ENCODE measurements at regions not wholly inside any gene's neighbourhood (a gene's known extent, or its start where the extent isn't known, plus 50 kb on each side); places are given as distances from the start of the nearest gene placed in this dataset.
"Not testable (repeated sequence)": the region's sequence is repeated elsewhere in the genome, so short reads cannot be mapped to it uniquely, and the experiment has no call there.

- POLR2A ChIA-PET (ENCODE audit: unreplicated experiment) = no interaction called here
- no peaks in the 10 kb centered on the region for H3K36me3 ChIP-seq (ENCODE audit: low read depth, low read length)
- peaks cover 11% of the 10 kb centered on the region for H3K27me3 ChIP-seq (ENCODE audit: low read length)
- H3K4me1 ChIP-seq (ENCODE audit: insufficient read depth, low read length) = no peaks in the 10 kb centered on the region
- intact Hi-C loops (cut with micrococcal nuclease) = no loop called here
- ATAC-seq = no peak
- H3K4me2 ChIP-seq (ENCODE audit: low read length) = no peak overlapping the region
- H3K9ac ChIP-seq (ENCODE audit: low read length) = no peak overlapping the region
- H3K9me2 ChIP-seq (replicated peaks; ENCODE audit: low read length) = no peaks in the 10 kb centered on the region
- H3K4me3 ChIP-seq (ENCODE audit: low read length) = no peak overlapping the region
- CTCF ChIA-PET = interaction anchor here (0.6 kb wide), 1 partner anchor 57 kb away, joined by 4 read pairs; no protein-coding TSS in a partner anchor
- H3K27ac ChIP-seq (ENCODE audit: low read length) = no peak overlapping the region
- TF ChIP-seq EZH2 (IDR thresholded peaks at IDR 0.05; ENCODE audit: low read length, unreplicated experiment) (no peak), CTCF (conservative IDR thresholded peaks at IDR 0.05; ENCODE audit: low read depth, low read length) (no peak), EZH2phosphoT487 (IDR thresholded peaks at IDR 0.05; ENCODE audit: borderline replicate concordance, low read length) (no peak)
- no peak for DNase-seq
- no peaks in the 10 kb centered on the region for H4K20me1 ChIP-seq (ENCODE audit: low read length)
- no peak overlapping the region for H2AFZ ChIP-seq (ENCODE audit: low read length)
- no peaks in the 10 kb centered on the region for H3K9me3 ChIP-seq (ENCODE audit: low read length)
- no peaks in the 10 kb centered on the region for H3F3A ChIP-seq (ENCODE audit: low read length, unreplicated experiment)
- BruUV-seq (replicated peaks) = no TSS peak
- H3K79me2 ChIP-seq (ENCODE audit: low read length) = no peaks in the 10 kb centered on the region
Observed at GRCh38 chr5:60436518-60436917, 263.4 kb downstream of the DEPDC1B start.

GRCh38 chr5:60435808-60436207 is 264.2 kb downstream of the DEPDC1B start:
- no peak for DNase-seq
- no peaks in the 10 kb centered on the region for H4K20me1 ChIP-seq (ENCODE audit: low read length)

GRCh38 chr5:60426189-60426588 is 273.8 kb downstream of the DEPDC1B start:
- CTCF ChIA-PET; H4K20me1 ChIP-seq (ENCODE audit: low read length); DNase-seq; H3K4me2 ChIP-seq (ENCODE audit: low read length); BruUV-seq (replicated peaks); H3K9me3 ChIP-seq (ENCODE audit: low read length); ATAC-seq; intact Hi-C loops (cut with micrococcal nuclease); H3K9ac ChIP-seq (ENCODE audit: low read length); H3F3A ChIP-seq (ENCODE audit: low read length, unreplicated experiment); H3K27ac ChIP-seq (ENCODE audit: low read length); H3K27me3 ChIP-seq (ENCODE audit: low read length); POLR2A ChIA-PET (ENCODE audit: unreplicated experiment); H2AFZ ChIP-seq (ENCODE audit: low read length); H3K79me2 ChIP-seq (ENCODE audit: low read length); H3K4me3 ChIP-seq (ENCODE audit: low read length); H3K9me2 ChIP-seq (replicated peaks; ENCODE audit: low read length); H3K4me1 ChIP-seq (ENCODE audit: insufficient read depth, low read length); H3K36me3 ChIP-seq (ENCODE audit: low read depth, low read length): not testable (repeated sequence)

More at GRCh38 chr5:60435808-60436207, 264.2 kb downstream of the DEPDC1B start:
- Histone ChIP-seq H3F3A (ENCODE audit: low read length, unreplicated experiment) (no peaks in the 10 kb centered on the region), H3K4me2 (ENCODE audit: low read length) (no peak overlapping the region), H3K27me3 (ENCODE audit: low read length) (peaks cover 11% of the 10 kb centered on the region), H3K9me3 (ENCODE audit: low read length) (no peaks in the 10 kb centered on the region), H3K79me2 (ENCODE audit: low read length) (no peaks in the 10 kb centered on the region), H3K9me2 (replicated peaks; ENCODE audit: low read length) (no peaks in the 10 kb centered on the region), H3K4me3 (ENCODE audit: low read length) (no peak overlapping the region), H3K27ac (ENCODE audit: low read length) (no peak overlapping the region), H3K4me1 (ENCODE audit: insufficient read depth, low read length) (no peaks in the 10 kb centered on the region), H2AFZ (ENCODE audit: low read length) (no peak overlapping the region), H3K36me3 (ENCODE audit: low read depth, low read length) (no peaks in the 10 kb centered on the region), H3K9ac (ENCODE audit: low read length) (no peak overlapping the region)
- no TSS peak for BruUV-seq (replicated peaks)
- intact Hi-C loops (cut with micrococcal nuclease) = no loop called here
- CTCF ChIA-PET = interaction anchor here (0.6 kb wide), 1 partner anchor 56 kb away, joined by 4 read pairs; no protein-coding TSS in a partner anchor
- ATAC-seq = no peak
- no peak for TF ChIP-seq EZH2 (IDR thresholded peaks at IDR 0.05; ENCODE audit: low read length, unreplicated experiment)
- POLR2A ChIA-PET (ENCODE audit: unreplicated experiment) = no interaction called here

- H3K36me3 ChIP-seq (ENCODE audit: low read depth, low read length); H3K9me3 ChIP-seq (ENCODE audit: low read length); H3K79me2 ChIP-seq (ENCODE audit: low read length); POLR2A ChIA-PET (ENCODE audit: unreplicated experiment); DNase-seq; H3F3A ChIP-seq (ENCODE audit: low read length, unreplicated experiment); CTCF ChIA-PET; H3K9ac ChIP-seq (ENCODE audit: low read length); ATAC-seq; H3K4me1 ChIP-seq (ENCODE audit: insufficient read depth, low read length); H3K4me3 ChIP-seq (ENCODE audit: low read length); H3K9me2 ChIP-seq (replicated peaks; ENCODE audit: low read length); H4K20me1 ChIP-seq (ENCODE audit: low read length); BruUV-seq (replicated peaks); H3K4me2 ChIP-seq (ENCODE audit: low read length); H2AFZ ChIP-seq (ENCODE audit: low read length); intact Hi-C loops (cut with micrococcal nuclease); H3K27me3 ChIP-seq (ENCODE audit: low read length); H3K27ac ChIP-seq (ENCODE audit: low read length): not testable (repeated sequence)
Observed at GRCh38 chr5:60420773-60421172, 279.2 kb downstream of the DEPDC1B start.
